RPMI8226 (cell line): ENCODE measurements at regions not wholly inside any gene's neighbourhood (a gene's known extent, or its start where the extent isn't known, plus 50 kb on each side); places are given as distances from the start of the nearest gene placed in this dataset.
"Not testable (repeated sequence)": the region's sequence is repeated elsewhere in the genome, so short reads cannot be mapped to it uniquely, and the experiment has no call there.

Source experiments
- DNase-seq: peaks from one replicate; pipeline ENCODE4 v3.0.0-alpha.2; 2015

DNA sequence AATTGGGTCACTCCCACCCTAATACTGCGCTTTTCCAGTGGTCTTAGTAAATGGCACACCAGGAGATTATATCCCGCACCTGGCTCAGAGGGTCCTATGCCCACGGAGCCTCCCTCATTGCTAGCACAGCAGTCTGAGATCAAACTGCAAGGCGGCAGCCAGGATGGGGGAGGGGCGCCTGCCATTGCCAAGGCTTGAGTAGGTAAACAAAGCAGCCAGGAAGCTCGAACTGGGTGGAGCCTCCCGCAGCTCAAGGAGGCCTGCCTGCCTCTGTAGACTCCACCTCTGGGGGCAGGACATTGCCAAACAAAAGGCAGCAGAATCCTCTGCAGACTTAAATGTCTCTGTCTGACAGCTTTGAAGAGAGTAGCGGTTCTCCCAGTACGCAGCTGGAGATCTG, 52.4 kb upstream of the PMPCB start:
- peak; percentile 54 for DNase-seq

DNA sequence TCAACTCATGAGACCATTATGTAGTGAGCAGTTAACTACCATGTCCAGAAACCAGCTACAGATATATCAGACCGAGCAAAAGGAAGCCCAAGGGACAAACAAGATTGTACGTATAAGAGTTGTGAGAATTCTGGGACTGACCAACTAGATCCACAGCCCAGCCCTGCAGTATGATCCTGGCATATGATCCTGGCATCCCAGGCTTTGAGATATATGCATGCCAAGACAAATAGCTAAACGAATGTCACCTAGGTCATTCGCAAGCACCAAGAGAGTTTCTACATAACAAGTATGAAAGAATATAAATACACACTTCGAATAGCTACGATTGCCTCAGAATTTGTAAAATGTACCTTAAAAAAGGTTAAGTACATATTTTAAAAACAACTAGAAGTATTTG, 56.4 kb upstream of the PMPCB start:
- DNase-seq: no peak

DNA sequence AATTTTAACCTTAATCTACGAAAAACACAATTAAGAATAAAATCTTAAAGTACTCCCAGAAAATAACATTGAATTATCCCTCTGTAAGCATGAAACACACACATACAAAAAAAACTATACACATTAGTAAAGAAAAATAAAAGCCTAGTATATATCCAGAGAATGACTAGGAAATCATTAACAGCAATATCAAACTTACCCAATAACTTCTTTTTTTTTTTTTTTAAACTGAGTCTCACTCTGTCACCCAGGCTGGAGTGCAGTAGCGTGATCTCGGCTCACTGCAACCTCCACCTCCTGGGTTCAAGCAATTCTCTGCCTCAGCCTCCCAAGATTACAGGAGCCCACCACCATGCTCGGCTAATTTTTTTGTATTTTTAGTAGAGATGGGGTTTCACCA, 61.4 kb upstream of the PMPCB start:
- DNase-seq: not testable (repeated sequence)

DNA sequence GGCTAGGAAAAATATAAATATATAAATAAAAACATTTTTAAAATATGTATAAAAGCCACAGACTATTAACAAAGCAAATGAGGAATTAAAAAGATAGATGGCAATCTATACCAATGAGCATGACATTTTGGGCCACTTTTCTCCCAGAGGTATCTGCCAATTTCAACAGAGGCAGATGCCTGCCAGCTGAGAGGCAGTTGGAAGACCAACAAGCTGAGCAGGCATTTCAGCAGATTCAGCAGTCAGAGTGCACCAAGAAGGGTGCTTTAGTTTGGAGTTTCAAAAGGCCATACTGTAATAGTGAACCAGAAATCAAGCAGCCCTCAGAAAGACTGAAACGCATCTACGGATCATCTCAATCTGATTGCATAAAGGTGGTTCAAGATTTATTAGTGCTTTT, 62.4 kb upstream of the PMPCB start:
- not testable (repeated sequence) for DNase-seq

DNA sequence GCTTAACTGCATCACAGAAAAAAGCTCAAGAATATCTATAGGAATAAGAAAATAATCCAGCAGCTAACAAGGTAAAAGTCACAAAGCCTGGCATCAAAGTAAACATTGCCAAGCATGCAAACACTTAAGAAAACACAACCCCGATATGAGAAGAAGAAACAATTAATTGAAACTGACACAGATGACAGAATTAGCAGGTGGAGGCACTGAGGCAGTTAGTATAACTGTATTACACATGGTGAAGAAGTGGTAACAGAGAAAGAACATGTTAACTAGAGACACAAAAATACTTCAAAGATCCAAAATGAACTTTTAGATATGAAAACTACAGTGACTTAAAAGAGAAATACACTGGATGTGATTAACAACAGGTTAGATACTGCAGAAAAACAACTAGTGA, 69.4 kb upstream of the PMPCB start:
- not testable (repeated sequence) for DNase-seq

DNA sequence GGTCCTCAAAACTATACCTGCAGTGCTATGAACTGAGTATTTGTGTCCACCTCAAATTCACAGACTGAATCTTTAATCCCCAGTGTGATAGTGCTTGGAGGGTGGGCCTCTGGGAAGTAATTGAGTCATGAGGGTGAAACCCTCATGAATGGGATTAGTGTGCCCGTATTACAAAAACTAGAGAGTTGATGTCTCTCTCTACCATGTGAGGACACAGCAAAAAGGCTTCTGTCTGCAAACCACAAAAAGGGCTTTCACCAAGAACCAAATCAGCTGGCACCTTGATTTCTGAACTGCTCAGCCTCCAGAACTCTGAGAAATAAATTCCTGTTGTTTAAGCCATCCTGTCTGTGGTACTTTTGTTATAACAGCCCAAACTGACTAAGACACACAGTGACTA, 71.4 kb upstream of the PMPCB start:
- DNase-seq: not testable (repeated sequence)

DNA sequence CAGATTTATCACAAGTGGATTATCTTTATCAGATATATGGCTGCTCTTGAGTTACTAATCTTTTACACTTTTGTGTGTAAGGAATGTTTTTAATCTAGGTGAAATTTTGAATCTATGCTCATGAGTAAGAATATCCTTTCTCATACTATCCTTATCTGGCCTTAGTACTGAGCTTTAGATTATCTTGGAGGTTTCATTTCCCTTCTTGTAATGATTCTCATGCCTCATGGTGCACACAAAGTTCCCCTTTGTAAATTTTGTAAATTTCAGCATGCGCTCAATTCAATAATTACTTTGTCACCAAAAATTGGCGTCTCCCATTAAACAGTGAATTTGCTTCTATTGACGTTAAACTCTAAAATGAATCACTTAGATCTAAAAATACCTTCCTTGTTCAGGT, 74.2 kb upstream of the NAPEPLD start:
- not testable (repeated sequence) for DNase-seq

DNA sequence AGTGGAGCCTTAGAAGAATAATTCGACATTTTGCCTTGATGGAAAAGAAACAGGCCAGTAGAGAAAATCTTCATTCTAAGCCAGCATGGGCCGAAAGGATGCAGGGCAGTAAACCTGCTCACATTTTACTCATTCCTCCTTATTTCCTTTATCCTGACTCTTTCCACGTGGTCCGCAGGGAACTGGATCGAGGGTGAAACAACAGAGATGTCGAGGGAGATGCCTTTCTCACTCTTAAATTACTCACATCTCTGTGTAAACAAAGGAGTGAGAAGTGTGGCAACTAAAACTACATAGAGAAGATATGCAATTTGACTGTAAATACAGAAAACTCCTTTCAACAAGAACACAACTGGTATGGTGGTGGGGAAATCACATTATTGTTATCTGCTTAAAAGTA, 62.1 kb upstream of the NAPEPLD start:
- DNase-seq: not testable (repeated sequence)

DNA sequence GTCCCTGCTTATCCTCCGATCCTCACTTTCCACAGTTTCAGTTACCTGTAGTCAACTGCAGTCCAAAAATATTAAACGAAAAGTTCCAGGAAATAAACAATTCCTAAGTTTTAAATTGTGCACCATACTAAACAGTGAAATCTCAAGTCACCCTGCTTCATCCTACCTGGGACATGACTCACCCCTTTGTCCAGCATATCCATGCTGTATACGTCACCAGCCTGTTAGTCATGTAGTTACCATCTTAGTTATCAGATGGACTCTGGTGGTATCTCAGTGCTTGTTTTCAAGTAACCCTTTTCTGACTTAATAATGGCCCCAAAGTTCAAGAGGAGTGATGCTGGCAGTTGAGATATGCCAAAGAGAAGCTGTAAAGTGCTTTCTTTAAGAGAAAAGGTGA, 50.3 kb upstream of the NAPEPLD start:
- DNase-seq: not testable (repeated sequence)
